Loucy (cell line): ENCODE measurements at regions not wholly inside any gene's neighbourhood (a gene's known extent, or its start where the extent isn't known, plus 50 kb on each side); places are given as distances from the start of the nearest gene placed in this dataset.

Experiments
- CTCF ChIP-seq: fragments of 200-600 bp; sonication (generic); conservative IDR thresholded peaks from 2 replicates; pipeline ENCODE4 v1.5.1; 2014; ENCODE audit warnings: mild to moderate bottlenecking, antibody characterized with exemption, low read length
- EZH2phosphoT487 ChIP-seq: fragments of 200-600 bp; IDR thresholded peaks from 2 replicates; pipeline ENCODE4 v1.6.1; 2018; ENCODE audit warnings: antibody characterized with exemption, mild to moderate bottlenecking, moderate library complexity, borderline replicate concordance

GRCh38 chr6:140018588-140018987 is 644.1 kb upstream of the CITED2 start:
- TF ChIP-seq CTCF (no peak), EZH2phosphoT487 (no peak)
